ENCODE measurements at regions not wholly inside any gene's neighbourhood (a gene's known extent, or its start where the extent isn't known, plus 50 kb on each side); places are given as distances from the start of the nearest gene placed in this dataset.

GRCh38 chr9:6150483-6150882, 65.1 kb upstream of the IL33 start:
- TF ChIP-seq CTCF (IDR thresholded peaks at IDR 0.05) (no peak), POLR2A (IDR thresholded peaks at IDR 0.05) (no peak)

Data from thyroid gland (tissue), 4 donors.